ENCODE measurements at regions not wholly inside any gene's neighbourhood (a gene's known extent, or its start where the extent isn't known, plus 50 kb on each side); places are given as distances from the start of the nearest gene placed in this dataset.

GRCh38 chrX:46311581-46312120 is 233.6 kb downstream of the ZNF674 start:
- no peak for TF ChIP-seq CTCF (IDR thresholded peaks at IDR 0.05)
- no peak for TF ChIP-seq POLR2A (IDR thresholded peaks at IDR 0.05)
